ENCODE measurements at regions not wholly inside any gene's neighbourhood (a gene's known extent, or its start where the extent isn't known, plus 50 kb on each side); places are given as distances from the start of the nearest gene placed in this dataset.

DNA sequence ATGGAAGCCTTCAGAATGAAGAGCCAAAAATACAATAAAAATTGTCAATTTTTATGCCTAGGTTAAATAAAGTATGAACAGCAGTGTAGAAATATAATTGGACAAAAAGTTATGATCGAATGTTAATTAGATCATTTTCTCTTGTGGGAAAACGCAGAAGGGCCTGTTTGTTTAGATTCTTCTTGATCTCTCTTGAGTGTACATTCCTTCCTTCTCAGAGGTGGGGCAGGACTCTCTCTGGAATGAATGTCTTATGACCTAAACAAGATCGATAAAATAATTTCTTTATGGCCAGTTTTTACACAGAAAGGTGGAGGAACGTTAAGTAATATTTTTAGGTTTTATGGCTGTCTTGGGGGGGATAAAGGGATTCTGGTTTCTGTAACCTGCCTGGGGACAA lies 500.1 kb upstream of the MARCKS start:
- TF ChIP-seq POLR2AphosphoS5 (IDR thresholded peaks at IDR 0.05; ENCODE audit: low read depth, low read length), result no peak
- TF ChIP-seq, protein P1, sequence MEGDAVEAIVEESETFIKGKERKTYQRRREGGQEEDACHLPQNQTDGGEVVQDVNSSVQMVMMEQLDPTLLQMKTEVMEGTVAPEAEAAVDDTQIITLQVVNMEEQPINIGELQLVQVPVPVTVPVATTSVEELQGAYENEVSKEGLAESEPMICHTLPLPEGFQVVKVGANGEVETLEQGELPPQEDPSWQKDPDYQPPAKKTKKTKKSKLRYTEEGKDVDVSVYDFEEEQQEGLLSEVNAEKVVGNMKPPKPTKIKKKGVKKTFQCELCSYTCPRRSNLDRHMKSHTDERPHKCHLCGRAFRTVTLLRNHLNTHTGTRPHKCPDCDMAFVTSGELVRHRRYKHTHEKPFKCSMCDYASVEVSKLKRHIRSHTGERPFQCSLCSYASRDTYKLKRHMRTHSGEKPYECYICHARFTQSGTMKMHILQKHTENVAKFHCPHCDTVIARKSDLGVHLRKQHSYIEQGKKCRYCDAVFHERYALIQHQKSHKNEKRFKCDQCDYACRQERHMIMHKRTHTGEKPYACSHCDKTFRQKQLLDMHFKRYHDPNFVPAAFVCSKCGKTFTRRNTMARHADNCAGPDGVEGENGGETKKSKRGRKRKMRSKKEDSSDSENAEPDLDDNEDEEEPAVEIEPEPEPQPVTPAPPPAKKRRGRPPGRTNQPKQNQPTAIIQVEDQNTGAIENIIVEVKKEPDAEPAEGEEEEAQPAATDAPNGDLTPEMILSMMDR (IDR thresholded peaks at IDR 0.05), result no peak
- TF ChIP-seq TCF7L2 (IDR thresholded peaks at IDR 0.05; ENCODE audit: low read depth, low read length), result no peak
- no peak for TF ChIP-seq SIN3A (IDR thresholded peaks at IDR 0.05; ENCODE audit: borderline replicate concordance, insufficient read depth, low read depth, low read length)
